ENCODE measurements at regions not wholly inside any gene's neighbourhood (a gene's known extent, or its start where the extent isn't known, plus 50 kb on each side); places are given as distances from the start of the nearest gene placed in this dataset.

- Histone ChIP-seq H2AFZ (ENCODE audit: low read depth, low read length) (no peak overlapping the region), H3K36me3 (ENCODE audit: insufficient read depth, low read length) (no peaks in the 10 kb centered on the region), H3K4me2 (ENCODE audit: low read length) (no peak overlapping the region), H3K9me3 (ENCODE audit: low read length) (no peaks in the 10 kb centered on the region), H3K9ac (ENCODE audit: low read length) (no peak overlapping the region), H3K27ac (ENCODE audit: low read length) (no peak overlapping the region), H3K79me2 (replicated peaks; ENCODE audit: insufficient read depth, low read length) (no peaks in the 10 kb centered on the region), H3F3A (ENCODE audit: insufficient read depth, low read length, poor library complexity, severe bottlenecking) (no peaks in the 10 kb centered on the region), H3K9me2 (ENCODE audit: insufficient read depth, low read length) (no peaks in the 10 kb centered on the region), H3K4me3 (ENCODE audit: low read length) (no peak overlapping the region), H3K27me3 (ENCODE audit: insufficient read depth, low read depth, low read length) (no peaks in the 10 kb centered on the region), H4K20me1 (ENCODE audit: insufficient read depth) (no peaks in the 10 kb centered on the region)
- TF ChIP-seq POLR2AphosphoS5 (IDR thresholded peaks at IDR 0.05) (no peak), CTCF (IDR thresholded peaks at IDR 0.05; ENCODE audit: poor library complexity, severe bottlenecking) (no peak), TAF1 (IDR thresholded peaks at IDR 0.05; ENCODE audit: low read depth) (no peak), RAD21 (conservative IDR thresholded peaks at IDR 0.05) (no peak), SMC3 (conservative IDR thresholded peaks at IDR 0.05; ENCODE audit: poor library complexity) (no peak), MXI1 (conservative IDR thresholded peaks at IDR 0.05; ENCODE audit: poor library complexity, severe bottlenecking) (no peak), EP300 (conservative IDR thresholded peaks at IDR 0.05; ENCODE audit: poor library complexity, severe bottlenecking) (no peak), REST (IDR thresholded peaks at IDR 0.05; ENCODE audit: borderline replicate concordance) (no peak), EZH2 (IDR thresholded peaks at IDR 0.05; ENCODE audit: borderline replicate concordance, insufficient read depth, low read length, poor library complexity, severe bottlenecking) (no peak)
Measured at GRCh38 chr2:71944183-71944550, 203.5 kb downstream of the CYP26B1 start.

GRCh38 chr2:71943238-71944182 is 204.2 kb downstream of the CYP26B1 start:
- Histone ChIP-seq H3K27ac (ENCODE audit: low read length) (no peak overlapping the region), H3K9me3 (ENCODE audit: low read length) (no peaks in the 10 kb centered on the region), H3K9me2 (ENCODE audit: insufficient read depth, low read length) (no peaks in the 10 kb centered on the region), H3K79me2 (replicated peaks; ENCODE audit: insufficient read depth, low read length) (no peaks in the 10 kb centered on the region), H3K4me2 (ENCODE audit: low read length) (no peak overlapping the region), H4K20me1 (ENCODE audit: insufficient read depth) (no peaks in the 10 kb centered on the region), H3K27me3 (ENCODE audit: insufficient read depth, low read depth, low read length) (no peaks in the 10 kb centered on the region), H3K36me3 (ENCODE audit: insufficient read depth, low read length) (no peaks in the 10 kb centered on the region), H2AFZ (ENCODE audit: low read depth, low read length) (no peak overlapping the region), H3K9ac (ENCODE audit: low read length) (no peak overlapping the region), H3F3A (ENCODE audit: insufficient read depth, low read length, poor library complexity, severe bottlenecking) (no peaks in the 10 kb centered on the region), H3K4me3 (ENCODE audit: low read length) (no peak overlapping the region)
- TF ChIP-seq EP300 (conservative IDR thresholded peaks at IDR 0.05; ENCODE audit: poor library complexity, severe bottlenecking) = no peak
- no peak for TF ChIP-seq POLR2AphosphoS5 (IDR thresholded peaks at IDR 0.05)
- no peak for TF ChIP-seq REST (IDR thresholded peaks at IDR 0.05; ENCODE audit: borderline replicate concordance)
- no peak for TF ChIP-seq CTCF (IDR thresholded peaks at IDR 0.05; ENCODE audit: poor library complexity, severe bottlenecking)
- TF ChIP-seq SMC3 (conservative IDR thresholded peaks at IDR 0.05; ENCODE audit: poor library complexity) = no peak
- no peak for TF ChIP-seq MXI1 (conservative IDR thresholded peaks at IDR 0.05; ENCODE audit: poor library complexity, severe bottlenecking)

All from neural cell (in vitro differentiated cells).